T-helper 1 cell treated with Interleukin-12 subunit alpha and Interleukin-12 subunit beta and Interleukin-4 antibody, amounts not matched to agents 30 μg/mL and 1 μg/mL, for 36 hours (primary cell): ENCODE measurements at regions not wholly inside any gene's neighbourhood (a gene's known extent, or its start where the extent isn't known, plus 50 kb on each side); places are given as distances from the start of the nearest gene placed in this dataset.

Source experiments
- H3K27ac Mint-ChIP-seq: one replicate; pipeline ENCODE4 v1.8.0; 2021; ENCODE audit warnings: mild to moderate bottlenecking, mixed read lengths
- H3K27me3 Mint-ChIP-seq: one replicate; pipeline ENCODE4 v1.8.0; 2021; ENCODE audit warnings: low read depth, mixed read lengths
- H3K36me3 Mint-ChIP-seq: one replicate; pipeline ENCODE4 v1.8.0; 2021; ENCODE audit warnings: low read depth, mixed read lengths
- H3K4me1 Mint-ChIP-seq: one replicate; pipeline ENCODE4 v1.8.0; 2021; ENCODE audit warnings: low read depth, mixed read lengths
- H3K4me3 Mint-ChIP-seq: one replicate; pipeline ENCODE4 v1.8.0; 2021; ENCODE audit warnings: mild to moderate bottlenecking, moderate library complexity, mixed read lengths
- H3K9me3 Mint-ChIP-seq: one replicate; pipeline ENCODE4 v1.8.0; 2021; ENCODE audit warnings: mixed read lengths

GRCh38 chr10:88023676-88024075 lies 160.3 kb downstream of the PTEN start:
- peaks cover 6% of the 10 kb centered on the region for H3K4me1 Mint-ChIP-seq
- peaks cover 11% of the 10 kb centered on the region for H3K9me3 Mint-ChIP-seq
- peaks cover 6% of the 10 kb centered on the region for H3K27me3 Mint-ChIP-seq
- H3K27ac Mint-ChIP-seq: no peak overlapping the region
- no peak overlapping the region for H3K4me3 Mint-ChIP-seq
- peaks cover 3% of the 10 kb centered on the region for H3K36me3 Mint-ChIP-seq

DNA sequence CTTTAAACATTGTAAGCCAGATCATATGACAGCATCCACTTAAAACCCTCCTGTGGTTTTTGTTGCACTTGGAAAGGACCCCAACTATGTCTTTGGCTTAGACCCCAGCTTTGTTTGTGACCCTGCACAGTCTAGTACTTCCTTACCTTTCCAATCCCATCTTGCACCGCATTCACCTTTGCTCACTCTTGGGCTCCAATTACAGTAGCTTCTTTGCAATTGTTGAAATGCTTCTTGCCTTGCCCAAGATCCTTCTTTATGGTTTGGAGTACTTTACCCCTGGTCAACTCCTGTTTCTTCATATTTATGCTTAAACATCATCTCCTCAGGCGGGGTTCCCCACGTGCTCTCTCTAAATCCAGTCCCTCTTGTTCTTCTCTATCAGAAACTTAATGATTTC lies 162.6 kb downstream of the PTEN start:
- H3K4me3 Mint-ChIP-seq: no peak overlapping the region
- H3K9me3 Mint-ChIP-seq: peaks cover 11% of the 10 kb centered on the region
- peaks cover 12% of the 10 kb centered on the region for H3K4me1 Mint-ChIP-seq
- H3K36me3 Mint-ChIP-seq: peaks cover 3% of the 10 kb centered on the region
- H3K27ac Mint-ChIP-seq: no peak overlapping the region
- peaks cover 6% of the 10 kb centered on the region for H3K27me3 Mint-ChIP-seq

- Mint-ChIP-seq H3K27ac (no peak overlapping the region), H3K4me1 (peaks cover 13% of the 10 kb centered on the region), H3K9me3 (peaks cover 6% of the 10 kb centered on the region), H3K4me3 (no peak overlapping the region), H3K27me3 (peaks cover 6% of the 10 kb centered on the region), H3K36me3 (no peaks in the 10 kb centered on the region)
Measured at GRCh38 chr10:88027570-88027969, 164.1 kb downstream of the PTEN start.

DNA sequence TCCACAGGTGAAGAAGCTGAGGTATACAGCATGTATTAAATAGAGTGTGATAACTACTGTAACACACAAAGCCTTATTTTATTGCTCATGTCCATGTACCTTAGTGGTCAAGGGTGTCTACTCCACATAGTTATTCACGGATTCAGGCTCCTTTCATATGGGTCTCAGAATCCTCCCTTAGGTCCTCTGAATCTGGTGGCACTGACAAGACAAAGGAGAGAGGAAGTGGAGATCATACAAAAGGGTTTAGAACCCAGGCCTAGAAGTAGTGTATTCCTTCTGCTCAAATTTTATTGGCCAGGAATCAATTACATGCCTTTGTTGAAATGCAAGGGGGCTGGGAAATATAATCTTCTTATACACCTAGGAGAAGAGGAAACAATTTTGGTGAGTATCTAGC lies 164.6 kb downstream of the PTEN start:
- H3K4me3 Mint-ChIP-seq: no peak overlapping the region
- H3K27ac Mint-ChIP-seq: no peak overlapping the region
- H3K36me3 Mint-ChIP-seq: peaks cover 2% of the 10 kb centered on the region
- peaks cover 5% of the 10 kb centered on the region for H3K9me3 Mint-ChIP-seq
- peaks cover 6% of the 10 kb centered on the region for H3K27me3 Mint-ChIP-seq
- peaks cover 13% of the 10 kb centered on the region for H3K4me1 Mint-ChIP-seq

DNA sequence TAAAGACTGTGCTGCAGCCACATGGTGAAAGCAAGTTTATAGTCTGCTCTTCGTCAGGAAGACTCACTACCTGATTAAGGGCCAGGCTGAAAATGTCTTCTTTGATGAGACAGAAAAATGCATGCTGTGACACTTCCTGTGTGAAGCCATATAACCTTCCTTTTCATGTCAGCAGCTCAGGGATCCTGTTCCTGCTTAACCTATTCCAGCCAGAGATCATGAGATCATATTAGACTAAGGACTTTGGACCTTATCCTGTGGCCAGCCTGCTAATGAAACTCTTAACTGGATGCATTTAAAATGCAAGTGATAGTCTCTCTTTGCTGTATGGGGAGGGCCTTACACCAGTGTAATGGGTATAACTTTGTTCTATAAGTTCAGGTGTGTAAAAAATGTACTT lies 165.2 kb downstream of the PTEN start:
- Mint-ChIP-seq H3K36me3 (peaks cover 2% of the 10 kb centered on the region), H3K4me3 (no peak overlapping the region), H3K9me3 (no peaks in the 10 kb centered on the region), H3K27ac (no peak overlapping the region), H3K27me3 (peaks cover 6% of the 10 kb centered on the region), H3K4me1 (peaks cover 13% of the 10 kb centered on the region)

- Mint-ChIP-seq H3K4me1 (peaks cover 16% of the 10 kb centered on the region), H3K9me3 (no peaks in the 10 kb centered on the region), H3K36me3 (peaks cover 2% of the 10 kb centered on the region), H3K27me3 (no peaks in the 10 kb centered on the region), H3K27ac (no peak overlapping the region), H3K4me3 (no peak overlapping the region)
Measured at GRCh38 chr10:88032566-88032965, 169.1 kb downstream of the PTEN start.

- peaks cover 20% of the 10 kb centered on the region for H3K4me1 Mint-ChIP-seq
- no peak overlapping the region for H3K4me3 Mint-ChIP-seq
- no peaks in the 10 kb centered on the region for H3K9me3 Mint-ChIP-seq
- H3K27ac Mint-ChIP-seq: no peak overlapping the region
- peaks cover 2% of the 10 kb centered on the region for H3K36me3 Mint-ChIP-seq
- no peaks in the 10 kb centered on the region for H3K27me3 Mint-ChIP-seq
Measured at GRCh38 chr10:88033385-88033784, 170.0 kb downstream of the PTEN start.

- no peaks in the 10 kb centered on the region for H3K27me3 Mint-ChIP-seq
- no peak overlapping the region for H3K27ac Mint-ChIP-seq
- no peaks in the 10 kb centered on the region for H3K9me3 Mint-ChIP-seq
- H3K4me3 Mint-ChIP-seq: no peak overlapping the region
- H3K36me3 Mint-ChIP-seq: peaks cover 2% of the 10 kb centered on the region
- peaks cover 17% of the 10 kb centered on the region for H3K4me1 Mint-ChIP-seq
Measured at GRCh38 chr10:88033793-88034192, 170.4 kb downstream of the PTEN start.

DNA sequence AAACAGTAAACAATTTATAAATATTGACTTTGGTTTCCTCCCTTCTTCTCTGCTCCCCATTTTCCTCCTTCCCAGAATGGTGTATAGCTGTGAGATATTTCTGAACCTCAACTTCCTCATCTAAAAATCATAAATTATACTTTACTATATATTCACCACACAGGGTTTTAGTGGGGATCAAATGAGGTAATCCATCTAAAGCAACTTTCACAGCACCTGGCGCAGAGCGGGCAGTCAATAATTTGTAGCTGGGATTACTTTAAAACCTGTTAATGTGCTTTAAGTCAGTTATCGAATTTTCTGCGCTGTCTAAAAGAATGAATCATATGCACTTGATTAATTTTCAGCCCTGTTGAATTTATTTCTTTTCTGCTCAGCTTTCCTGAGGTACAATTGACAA lies 172.7 kb downstream of the PTEN start:
- H3K27ac Mint-ChIP-seq: no peak overlapping the region
- H3K36me3 Mint-ChIP-seq: peaks cover 2% of the 10 kb centered on the region
- no peaks in the 10 kb centered on the region for H3K9me3 Mint-ChIP-seq
- H3K27me3 Mint-ChIP-seq: no peaks in the 10 kb centered on the region
- H3K4me1 Mint-ChIP-seq: peaks cover 11% of the 10 kb centered on the region
- no peak overlapping the region for H3K4me3 Mint-ChIP-seq

GRCh38 chr10:88037623-88038022 lies 174.2 kb downstream of the PTEN start:
- Mint-ChIP-seq H3K4me3 (no peak overlapping the region), H3K27me3 (no peaks in the 10 kb centered on the region), H3K27ac (no peak overlapping the region), H3K4me1 (peaks cover 11% of the 10 kb centered on the region), H3K36me3 (peaks cover 2% of the 10 kb centered on the region), H3K9me3 (no peaks in the 10 kb centered on the region)

DNA sequence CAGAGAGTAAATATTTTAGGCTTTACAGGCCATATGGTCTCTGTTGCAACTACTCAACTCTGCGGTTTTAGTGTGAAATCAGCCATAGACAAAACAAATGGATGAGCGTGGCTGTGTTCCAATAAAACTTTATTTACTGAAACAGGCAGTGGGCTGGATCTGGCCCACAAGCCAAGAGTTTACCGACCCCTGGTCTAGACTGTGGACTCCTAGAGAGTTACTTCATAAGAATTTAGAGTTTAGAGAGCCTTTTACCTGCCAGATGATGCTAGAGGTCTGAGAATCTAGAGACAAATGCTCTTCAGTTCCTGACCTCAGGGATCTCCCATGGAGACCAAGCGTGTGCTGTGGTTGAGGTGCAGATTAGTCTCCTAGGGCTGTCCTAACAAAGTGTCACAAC lies 174.8 kb downstream of the PTEN start:
- H3K27ac Mint-ChIP-seq: no peak overlapping the region
- H3K27me3 Mint-ChIP-seq: peaks cover 5% of the 10 kb centered on the region
- H3K9me3 Mint-ChIP-seq: no peaks in the 10 kb centered on the region
- peaks cover 2% of the 10 kb centered on the region for H3K36me3 Mint-ChIP-seq
- H3K4me1 Mint-ChIP-seq: peaks cover 11% of the 10 kb centered on the region
- H3K4me3 Mint-ChIP-seq: no peak overlapping the region

- no peaks in the 10 kb centered on the region for H3K9me3 Mint-ChIP-seq
- H3K36me3 Mint-ChIP-seq: peaks cover 2% of the 10 kb centered on the region
- peaks cover 8% of the 10 kb centered on the region for H3K27me3 Mint-ChIP-seq
- H3K27ac Mint-ChIP-seq: no peak overlapping the region
- H3K4me1 Mint-ChIP-seq: peaks cover 11% of the 10 kb centered on the region
- H3K4me3 Mint-ChIP-seq: no peak overlapping the region
Measured at GRCh38 chr10:88039496-88040200, 176.2 kb downstream of the PTEN start.

DNA sequence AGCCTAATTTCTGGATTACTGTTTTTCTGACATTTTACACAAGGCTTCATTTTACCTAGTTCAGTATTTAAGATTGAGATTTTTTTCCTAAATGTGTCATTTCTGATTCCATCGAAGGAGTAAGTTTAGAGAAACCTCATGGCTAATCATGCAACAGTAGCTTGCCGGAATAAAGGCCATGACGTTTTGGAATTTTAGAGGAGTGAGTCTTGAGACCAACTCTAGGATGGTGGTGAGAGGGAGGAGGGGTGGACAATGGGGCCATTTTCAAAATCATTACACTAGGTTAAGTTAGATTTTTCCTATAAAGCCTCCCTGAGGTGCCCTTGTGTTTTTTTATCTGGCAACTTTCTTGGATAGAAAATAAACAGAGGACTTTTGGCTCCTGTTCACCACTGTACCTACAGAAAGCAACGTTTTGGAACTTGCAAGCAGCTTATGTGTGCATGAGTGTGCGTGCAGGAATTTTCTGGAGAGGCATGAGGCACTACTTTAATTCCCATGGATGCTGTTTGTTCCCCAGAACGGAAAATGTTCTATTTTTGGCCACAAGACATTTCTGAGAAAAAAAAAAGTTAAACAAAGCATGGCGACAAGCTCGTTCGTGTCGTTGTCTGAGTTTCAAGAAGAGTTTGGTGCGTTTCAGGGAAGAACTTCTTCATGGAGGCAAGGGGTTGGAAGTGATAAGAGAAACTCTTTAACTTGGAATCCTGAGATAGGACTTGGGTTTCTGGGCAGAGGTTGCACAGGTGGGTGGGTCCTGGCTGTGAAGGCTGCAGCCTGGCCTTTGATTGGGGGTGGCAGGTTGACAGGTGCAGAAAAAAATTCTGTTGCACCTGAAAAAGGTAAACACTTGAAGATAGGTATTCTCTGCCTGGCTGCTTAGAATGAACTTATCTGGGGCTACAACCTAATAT lies 178.1 kb downstream of the PTEN start:
- H3K4me1 Mint-ChIP-seq: peaks cover 11% of the 10 kb centered on the region
- peaks cover 4% of the 10 kb centered on the region for H3K9me3 Mint-ChIP-seq
- no peak overlapping the region for H3K4me3 Mint-ChIP-seq
- H3K36me3 Mint-ChIP-seq: peaks cover 2% of the 10 kb centered on the region
- H3K27ac Mint-ChIP-seq: no peak overlapping the region
- H3K27me3 Mint-ChIP-seq: peaks cover 12% of the 10 kb centered on the region

DNA sequence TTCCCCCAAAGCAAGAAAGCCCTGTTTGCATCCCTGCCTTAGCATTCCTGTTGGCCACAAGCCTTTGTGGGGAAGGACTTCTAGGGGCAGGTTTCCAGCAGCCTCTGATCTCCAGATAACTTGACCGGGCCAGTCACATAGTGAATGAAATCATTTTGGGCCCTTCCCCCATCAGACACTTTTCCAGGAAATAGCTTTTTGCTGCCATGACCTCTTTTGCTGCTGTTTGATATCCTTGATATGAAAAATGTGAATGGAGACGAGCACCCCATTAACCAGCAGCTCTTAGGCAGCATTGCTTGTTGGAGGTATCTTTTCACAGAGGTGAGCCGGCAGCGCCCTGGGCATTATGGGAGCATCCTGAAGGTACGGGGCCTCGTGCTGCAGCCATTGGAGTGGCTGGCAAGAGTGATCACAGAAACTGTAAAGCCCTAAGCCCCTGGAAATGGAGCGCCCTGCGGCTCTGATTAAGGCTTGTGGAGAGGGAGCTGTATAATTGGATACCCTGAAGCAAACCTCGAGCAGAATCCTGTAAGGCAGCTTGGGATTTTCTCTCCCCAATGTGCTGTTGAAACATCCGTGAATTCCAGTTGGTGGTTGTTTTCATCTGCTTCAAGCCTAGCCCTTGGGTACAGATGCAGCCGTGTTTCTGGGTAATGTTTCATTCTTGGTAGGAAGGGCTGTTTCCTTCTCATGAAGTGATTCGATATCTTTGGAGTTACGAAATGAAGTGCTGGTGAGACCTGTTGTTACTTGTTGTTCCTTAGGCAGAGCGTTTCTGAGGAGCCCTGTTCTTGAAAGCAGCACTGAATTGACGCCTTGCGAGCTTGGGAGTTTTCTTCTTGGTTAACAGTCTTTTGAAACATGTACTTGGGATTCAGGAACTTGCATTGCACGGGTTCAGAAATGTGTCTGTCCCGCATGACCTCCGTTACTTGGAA lies 179.0 kb downstream of the PTEN start:
- H3K27ac Mint-ChIP-seq: no peak overlapping the region
- peaks cover 12% of the 10 kb centered on the region for H3K9me3 Mint-ChIP-seq
- peaks cover 9% of the 10 kb centered on the region for H3K4me1 Mint-ChIP-seq
- peaks cover 2% of the 10 kb centered on the region for H3K36me3 Mint-ChIP-seq
- H3K4me3 Mint-ChIP-seq: no peak overlapping the region
- peaks cover 12% of the 10 kb centered on the region for H3K27me3 Mint-ChIP-seq
